SK-N-SH treated with all-trans-retinoic acid at 6 μM for 48 hours (cell line): ENCODE measurements at regions not wholly inside any gene's neighbourhood (a gene's known extent, or its start where the extent isn't known, plus 50 kb on each side); places are given as distances from the start of the nearest gene placed in this dataset.

ENCODE experiments used
- CSDC2 ChIP-seq: fragments of 250-450 bp; sonication (Bioruptor Pico); IDR thresholded peaks from 2 replicates; pipeline ENCODE4 v1.5.0; 2020; ENCODE audit warnings: mild to moderate bottlenecking, moderate library complexity
- GLIS3 ChIP-seq: fragments of 250-450 bp; sonication (Bioruptor Pico); IDR thresholded peaks from 2 replicates; pipeline ENCODE4 v1.5.0; 2020; ENCODE audit warnings: mild to moderate bottlenecking, moderate library complexity
- RARB ChIP-seq: fragments of 250-450 bp; sonication (Bioruptor Pico); IDR thresholded peaks from 2 replicates; pipeline ENCODE4 v1.8.0; 2021; ENCODE audit warnings: mild to moderate bottlenecking, moderate library complexity
- ZC3H10 ChIP-seq: fragments of 250-450 bp; sonication (Bioruptor Pico); IDR thresholded peaks from 2 replicates; pipeline ENCODE4 v1.5.1; 2021; ENCODE audit warnings: mild to moderate bottlenecking, moderate library complexity
- ZFP30 ChIP-seq: fragments of 450-650 bp; formaldehyde crosslinking; IDR thresholded peaks from 2 replicates; pipeline ENCODE4 v1.5.0; 2022; ENCODE audit warnings: mild to moderate bottlenecking, moderate library complexity
- TF ChIP-seq, protein P1 (sequence below): fragments of 250-450 bp; sonication (Bioruptor Pico); IDR thresholded peaks from 2 replicates; pipeline ENCODE4 v1.8.0; 2020; ENCODE audit warnings: mild to moderate bottlenecking, moderate library complexity, borderline replicate concordance

DNA sequence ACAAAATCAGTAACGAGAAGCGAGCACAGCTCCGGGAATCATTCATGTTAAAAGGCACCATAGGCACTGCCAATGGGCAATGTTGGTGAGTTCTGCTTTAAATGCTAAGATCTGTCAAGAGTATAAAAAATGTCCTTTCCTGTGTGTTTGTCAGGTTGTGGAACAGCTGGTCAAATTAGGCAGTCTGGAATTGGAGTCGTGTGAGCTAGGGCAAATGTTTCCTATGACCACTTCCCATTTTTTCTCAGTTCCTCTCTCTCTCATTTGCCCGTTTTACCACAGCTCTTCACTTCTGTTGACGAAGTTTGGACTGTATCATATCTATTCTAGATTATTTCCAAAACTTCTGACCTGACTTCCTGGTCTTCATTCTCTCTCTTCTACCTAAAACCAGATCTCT lies 60.8 kb upstream of the GOLIM4 start:
- no peak for TF ChIP-seq ZFP30 (CRISPR knock-in tag)
- no peak for TF ChIP-seq ZC3H10 (CRISPR knock-in tag)
- TF ChIP-seq GLIS3 (CRISPR knock-in tag): no peak
- TF ChIP-seq RARB (CRISPR knock-in tag): no peak
- TF ChIP-seq, protein P1, sequence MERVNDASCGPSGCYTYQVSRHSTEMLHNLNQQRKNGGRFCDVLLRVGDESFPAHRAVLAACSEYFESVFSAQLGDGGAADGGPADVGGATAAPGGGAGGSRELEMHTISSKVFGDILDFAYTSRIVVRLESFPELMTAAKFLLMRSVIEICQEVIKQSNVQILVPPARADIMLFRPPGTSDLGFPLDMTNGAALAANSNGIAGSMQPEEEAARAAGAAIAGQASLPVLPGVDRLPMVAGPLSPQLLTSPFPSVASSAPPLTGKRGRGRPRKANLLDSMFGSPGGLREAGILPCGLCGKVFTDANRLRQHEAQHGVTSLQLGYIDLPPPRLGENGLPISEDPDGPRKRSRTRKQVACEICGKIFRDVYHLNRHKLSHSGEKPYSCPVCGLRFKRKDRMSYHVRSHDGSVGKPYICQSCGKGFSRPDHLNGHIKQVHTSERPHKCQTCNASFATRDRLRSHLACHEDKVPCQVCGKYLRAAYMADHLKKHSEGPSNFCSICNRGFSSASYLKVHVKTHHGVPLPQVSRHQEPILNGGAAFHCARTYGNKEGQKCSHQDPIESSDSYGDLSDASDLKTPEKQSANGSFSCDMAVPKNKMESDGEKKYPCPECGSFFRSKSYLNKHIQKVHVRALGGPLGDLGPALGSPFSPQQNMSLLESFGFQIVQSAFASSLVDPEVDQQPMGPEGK: no peak
- TF ChIP-seq CSDC2 (CRISPR knock-in tag): no peak
